Mesodermal cell (in vitro differentiated cells): ENCODE measurements at regions not wholly inside any gene's neighbourhood (a gene's known extent, or its start where the extent isn't known, plus 50 kb on each side); places are given as distances from the start of the nearest gene placed in this dataset.
"Not testable (repeated sequence)": the region's sequence is repeated elsewhere in the genome, so short reads cannot be mapped to it uniquely, and the experiment has no call there.

ENCODE experiments used
- H3K27ac ChIP-seq: 2 replicates; pipeline ENCODE4 v1.7.0; 2013; ENCODE audit warnings: mild to moderate bottlenecking, low read depth, low read length, moderate library complexity; ENCODE audit not compliant: severe bottlenecking
- H3K36me3 ChIP-seq: 2 replicates; pipeline ENCODE4 v1.7.1; 2013; ENCODE audit warnings: mild to moderate bottlenecking, low read length, moderate library complexity; ENCODE audit not compliant: control insufficient read depth, insufficient read depth
- H3K4me1 ChIP-seq: one replicate; pipeline ENCODE4 v1.7.1; 2013; ENCODE audit warnings: mild to moderate bottlenecking, low read length; ENCODE audit not compliant: insufficient read depth, control insufficient read depth, poor library complexity, severe bottlenecking
- H3K4me3 ChIP-seq: 2 replicates; pipeline ENCODE4 v1.7.0; 2013; ENCODE audit warnings: low read length, control low read depth, mild to moderate bottlenecking; ENCODE audit not compliant: insufficient read depth, poor library complexity, severe bottlenecking; ENCODE audit errors: extremely low read depth
- H3K9me3 ChIP-seq: 2 replicates; pipeline ENCODE4 v1.7.1; 2013; ENCODE audit warnings: mild to moderate bottlenecking, low read length, moderate library complexity; ENCODE audit not compliant: control insufficient read depth
- WGBS, 2 experiments: methylation state at CpG; one replicate each; pipeline ENCODE4 v1.1.5; 2013; ENCODE audit warnings: missing lambda C conversion rate in 2 of 2; ENCODE audit not compliant: insufficient coverage in 2 of 2; 5-methylcytosine and 5-hydroxymethylcytosine counted together

DNA sequence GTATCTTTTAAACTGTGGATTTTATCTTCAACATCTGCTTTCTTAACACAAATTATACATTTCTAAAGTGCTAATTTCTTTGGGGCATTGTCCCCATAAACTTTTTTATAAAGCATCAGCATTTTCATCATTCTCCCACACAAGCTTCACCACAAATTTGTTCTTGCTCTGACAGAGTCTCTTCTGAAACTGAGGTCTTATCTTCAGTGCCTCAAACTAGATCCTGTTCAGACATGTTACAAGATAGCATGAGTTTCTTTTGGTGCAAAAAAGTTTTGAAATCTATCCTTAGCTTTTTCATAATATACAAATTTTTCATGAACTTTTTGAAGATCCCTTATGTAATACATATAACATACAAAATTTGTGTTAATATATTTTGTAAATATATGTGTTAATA lies 346.6 kb downstream of the IPMK start:
- Histone ChIP-seq H3K4me1 (no peaks in the 10 kb centered on the region), H3K9me3 (no peaks in the 10 kb centered on the region), H3K27ac (no peak overlapping the region), H3K36me3 (no peaks in the 10 kb centered on the region), H3K4me3 (no peak overlapping the region)

DNA sequence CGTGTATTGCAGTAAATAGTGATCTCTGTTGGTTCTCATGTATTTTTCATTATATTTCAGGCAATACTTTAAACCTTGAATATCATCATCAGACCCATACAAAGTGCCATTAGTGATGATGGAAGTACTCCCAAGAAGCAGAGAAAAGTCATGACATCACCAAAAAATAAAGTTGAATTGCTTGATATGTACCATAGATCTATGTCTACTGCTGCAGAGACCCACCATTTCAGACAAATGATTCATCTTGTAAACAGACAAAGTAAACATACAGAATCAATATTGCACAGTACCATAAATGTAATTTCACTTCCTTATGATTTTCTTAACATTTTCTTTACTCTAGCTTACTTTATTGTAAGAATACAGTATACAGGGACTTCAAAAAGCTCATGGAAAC lies 347.8 kb downstream of the IPMK start:
- Histone ChIP-seq H3K4me3 (no peak overlapping the region), H3K36me3 (no peaks in the 10 kb centered on the region), H3K27ac (no peak overlapping the region), H3K9me3 (no peaks in the 10 kb centered on the region), H3K4me1 (no peaks in the 10 kb centered on the region)
- no CpG with 5 or more reads among the region's 1 CpG for WGBS, 2 experiments

DNA sequence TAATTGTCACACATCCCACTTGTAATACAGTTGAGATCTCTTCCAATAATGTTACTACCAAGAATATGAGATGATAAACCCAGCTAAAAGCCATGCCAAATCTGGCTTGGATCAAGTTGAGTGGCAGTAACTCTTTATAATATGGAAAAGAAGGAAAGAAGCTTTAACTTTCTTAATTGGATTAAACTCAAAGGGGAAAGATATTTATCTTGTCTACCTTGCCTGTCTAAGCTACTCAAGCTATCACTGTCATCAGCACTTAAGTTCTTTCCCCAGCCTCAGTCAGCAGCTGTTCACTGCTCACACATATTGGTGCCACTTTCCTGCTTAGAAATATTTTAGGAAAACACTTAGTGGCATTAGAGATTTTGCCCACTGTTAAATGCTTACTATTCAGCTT lies 350.7 kb downstream of the IPMK start:
- Histone ChIP-seq H3K9me3 (no peaks in the 10 kb centered on the region), H3K36me3 (no peaks in the 10 kb centered on the region), H3K4me3 (no peak overlapping the region), H3K4me1 (no peaks in the 10 kb centered on the region), H3K27ac (no peak overlapping the region)

DNA sequence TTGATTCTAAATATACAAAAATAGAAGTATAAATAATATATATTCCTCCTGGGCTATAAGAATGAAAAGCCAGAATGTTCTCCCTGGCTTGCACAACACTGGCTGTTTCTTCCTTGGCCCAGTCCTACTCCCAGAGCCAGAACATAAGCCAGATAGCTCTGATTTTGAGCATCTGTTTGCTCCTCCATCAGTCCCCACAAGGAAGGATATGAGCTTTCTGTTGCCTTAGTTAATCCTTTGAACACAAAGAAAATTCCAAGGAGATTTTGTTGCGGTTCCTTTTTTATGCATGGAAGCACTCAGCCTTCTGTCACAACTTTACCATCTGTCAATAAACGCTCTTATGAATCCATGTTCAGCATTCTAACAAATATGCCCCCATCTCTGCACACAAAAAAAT lies 361.8 kb downstream of the IPMK start:
- WGBS, 2 experiments = 100% methylated on average over 1 to 2 of the region's 2 CpGs
- no peaks in the 10 kb centered on the region for H3K4me1 ChIP-seq
- no peak overlapping the region for H3K4me3 ChIP-seq
- no peak overlapping the region for H3K27ac ChIP-seq
- H3K9me3 ChIP-seq = no peaks in the 10 kb centered on the region
- H3K36me3 ChIP-seq = no peaks in the 10 kb centered on the region

DNA sequence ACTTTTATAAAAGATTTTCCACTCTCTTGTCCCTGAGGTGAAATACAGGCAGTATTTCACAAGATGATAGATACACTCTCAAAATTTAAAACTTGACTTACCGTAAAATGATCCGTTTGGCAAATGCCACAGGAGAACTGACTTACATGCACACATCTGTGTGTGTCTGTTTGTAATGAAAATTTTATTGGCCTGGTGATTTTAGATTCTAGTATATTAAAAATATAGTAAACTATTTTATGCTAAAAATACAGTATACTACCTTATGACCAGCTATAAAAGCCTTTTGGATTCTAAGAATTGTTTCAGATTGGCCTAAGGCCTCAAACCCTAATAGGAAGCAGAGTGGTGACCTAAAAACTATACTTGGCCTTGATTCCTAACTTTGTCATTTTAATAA lies 362.7 kb downstream of the IPMK start:
- 100% methylated on average over 1 of the region's 2 CpGs; no CpG with 5 or more reads in 1 of the 2 experiments for WGBS, 2 experiments
- H3K9me3 ChIP-seq = no peaks in the 10 kb centered on the region
- H3K27ac ChIP-seq = no peak overlapping the region
- H3K36me3 ChIP-seq = no peaks in the 10 kb centered on the region
- H3K4me3 ChIP-seq = no peak overlapping the region
- H3K4me1 ChIP-seq = no peaks in the 10 kb centered on the region

DNA sequence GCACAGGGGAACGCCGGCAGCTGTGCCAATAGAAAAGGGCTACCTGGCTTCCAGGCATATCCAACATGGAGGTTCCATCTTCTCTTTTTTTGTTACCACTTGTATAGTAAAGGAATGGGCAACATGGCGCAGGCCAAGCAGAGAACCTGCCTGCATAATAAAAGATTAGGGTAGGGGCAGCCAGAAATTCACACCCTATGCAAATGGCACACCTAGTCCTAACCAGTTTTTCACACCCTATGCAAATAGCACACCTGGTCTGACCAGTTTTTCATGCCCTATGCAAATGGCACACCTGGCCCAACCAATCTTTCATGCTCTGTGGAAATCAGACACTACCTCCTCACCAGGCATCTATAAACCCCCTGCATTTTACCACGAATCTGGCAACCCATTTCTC lies 369.5 kb downstream of the IPMK start:
- no peaks in the 10 kb centered on the region for H3K4me1 ChIP-seq
- H3K36me3 ChIP-seq = no peaks in the 10 kb centered on the region
- 82 to 92% methylated on average over 3 of the region's 4 CpGs for WGBS, 2 experiments
- H3K4me3 ChIP-seq = no peak overlapping the region
- no peak overlapping the region for H3K27ac ChIP-seq
- H3K9me3 ChIP-seq = peaks cover 7% of the 10 kb centered on the region

DNA sequence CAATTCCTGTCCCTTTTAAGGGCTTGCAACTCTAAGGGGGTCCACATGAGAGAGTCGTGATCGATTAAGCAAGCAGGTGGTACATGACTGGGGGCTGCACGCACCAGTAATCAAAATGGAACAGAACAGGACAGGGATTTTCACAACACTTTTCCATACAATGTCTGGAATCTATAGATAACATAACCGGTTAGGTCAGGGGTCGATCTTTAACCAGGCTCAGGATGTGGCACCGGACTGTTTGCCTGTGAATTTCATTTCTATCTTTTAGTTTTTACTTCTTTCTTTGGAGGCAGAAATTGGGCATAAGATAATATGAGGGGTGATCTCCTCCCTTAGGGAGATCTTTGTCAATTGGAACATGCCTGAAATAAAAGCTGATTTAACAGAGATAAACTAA lies 370.1 kb downstream of the IPMK start:
- H3K27ac ChIP-seq = no peak overlapping the region
- no peaks in the 10 kb centered on the region for H3K4me1 ChIP-seq
- H3K9me3 ChIP-seq = peaks cover 7% of the 10 kb centered on the region
- WGBS, 2 experiments = 78 to 95% methylated on average over 5 to 6 of the region's 6 CpGs
- no peaks in the 10 kb centered on the region for H3K36me3 ChIP-seq
- no peak overlapping the region for H3K4me3 ChIP-seq

DNA sequence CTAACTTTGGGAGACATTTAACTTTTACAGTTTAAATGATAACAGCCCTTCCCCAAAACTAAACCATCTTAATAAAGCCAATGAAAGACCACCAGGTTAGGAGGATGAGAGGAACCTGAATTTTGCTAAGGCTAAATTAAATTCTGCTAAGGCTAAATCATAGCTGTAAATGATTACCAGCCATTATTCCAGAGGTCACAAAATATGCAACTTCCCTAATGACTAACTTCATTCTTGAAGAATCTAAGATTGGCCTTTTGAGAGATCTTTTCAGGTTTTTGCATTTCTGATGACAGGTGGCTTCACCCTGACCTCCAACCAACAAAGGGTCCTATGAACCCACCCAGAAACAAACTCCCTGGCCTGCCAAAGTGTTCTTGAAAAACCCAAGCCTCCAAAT lies 373.3 kb downstream of the IPMK start:
- Histone ChIP-seq H3K4me3 (no peak overlapping the region), H3K36me3 (no peaks in the 10 kb centered on the region), H3K4me1 (no peaks in the 10 kb centered on the region), H3K9me3 (peaks cover 10% of the 10 kb centered on the region), H3K27ac (no peak overlapping the region)

DNA sequence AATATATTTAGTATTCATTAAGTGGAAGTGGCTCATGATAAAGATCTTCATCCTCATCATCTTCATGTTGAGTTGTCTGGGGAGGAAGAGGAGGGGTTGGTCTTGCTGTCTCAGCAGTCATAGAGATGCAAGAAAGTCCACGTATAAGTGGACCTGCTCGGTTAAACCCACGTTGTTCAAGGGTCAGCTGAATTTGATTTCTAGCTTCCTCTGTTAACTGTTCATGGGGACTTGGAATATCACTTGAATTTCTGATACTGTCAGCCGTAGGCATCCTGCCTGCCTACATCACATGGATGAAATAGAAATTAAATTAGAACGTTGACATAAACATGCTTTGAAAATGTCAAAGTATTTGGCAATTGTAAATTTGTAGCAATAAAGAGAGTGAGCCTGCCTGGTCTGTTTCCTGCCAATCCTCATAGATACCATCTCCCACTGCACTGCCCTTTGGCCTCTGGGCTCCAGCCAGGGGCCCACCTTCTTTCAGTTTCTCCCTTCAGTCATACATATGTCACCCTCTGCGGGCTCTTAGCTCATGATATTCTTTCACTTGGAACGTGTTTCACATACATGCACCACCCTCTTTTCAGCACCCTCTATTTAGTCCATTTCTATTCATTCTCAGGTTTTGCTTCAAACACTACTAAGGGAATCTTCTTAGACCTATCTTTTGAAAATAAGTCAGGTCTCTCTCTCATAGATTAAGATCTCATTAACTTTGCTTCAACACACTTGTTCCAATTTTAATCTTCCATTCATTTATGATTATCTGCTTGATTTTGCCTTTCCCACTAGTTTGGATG lies 376.3 kb downstream of the IPMK start:
- peaks cover 10% of the 10 kb centered on the region for H3K9me3 ChIP-seq
- H3K27ac ChIP-seq = no peak overlapping the region
- no peak overlapping the region for H3K4me3 ChIP-seq
- H3K36me3 ChIP-seq = no peaks in the 10 kb centered on the region
- no peaks in the 10 kb centered on the region for H3K4me1 ChIP-seq
- WGBS, 2 experiments = 86 to 87% methylated on average over 5 to 7 of the region's 7 CpGs

DNA sequence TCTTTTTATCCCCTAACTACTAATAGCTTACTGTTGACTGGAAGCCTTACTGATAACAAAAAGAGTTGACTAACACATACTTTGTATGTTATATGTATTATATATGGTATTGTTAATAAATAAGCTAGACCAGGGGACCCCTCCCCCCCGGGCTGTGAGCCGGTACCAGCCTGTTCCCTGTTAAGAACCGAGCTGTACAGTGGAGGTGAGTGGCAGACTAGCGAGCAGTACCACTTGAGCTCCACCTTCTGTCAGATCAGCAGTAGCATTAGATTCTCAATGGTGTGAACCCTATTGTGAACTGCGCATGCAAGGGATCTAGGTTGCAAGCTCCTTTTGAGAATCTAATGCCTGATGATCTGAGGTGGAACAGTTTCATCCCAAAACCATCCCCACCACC lies 377.0 kb downstream of the IPMK start:
- Histone ChIP-seq H3K4me1 (no peaks in the 10 kb centered on the region), H3K9me3 (peaks cover 10% of the 10 kb centered on the region)
- WGBS, 2 experiments = 79 to 89% methylated on average over 5 of the region's 5 CpGs

DNA sequence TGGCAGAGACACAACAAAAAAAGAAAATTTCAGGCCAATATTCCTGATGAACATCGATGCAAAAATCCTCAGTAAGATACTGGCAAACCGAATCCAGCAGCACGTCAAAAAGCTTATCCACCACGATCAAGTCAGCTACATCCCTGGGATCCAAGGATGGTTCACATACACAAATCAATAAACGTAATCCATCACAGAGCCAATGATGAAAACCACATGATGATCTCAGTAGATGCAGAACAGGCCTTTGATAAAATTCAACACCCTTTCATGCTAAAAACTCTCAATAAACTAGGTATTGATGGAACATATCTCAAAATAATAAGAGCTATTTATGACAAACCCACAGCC lies 382.1 kb downstream of the IPMK start:
- not testable (repeated sequence) for H3K27ac ChIP-seq, H3K9me3 ChIP-seq, H3K4me1 ChIP-seq, H3K36me3 ChIP-seq, H3K4me3 ChIP-seq
- WGBS, 2 experiments = 90 to 93% methylated on average over 3 to 5 of the region's 5 CpGs

More for the DNA sequence above, 377.0 kb downstream of the IPMK start:
- no peak overlapping the region for H3K27ac ChIP-seq
- no peaks in the 10 kb centered on the region for H3K36me3 ChIP-seq
- H3K4me3 ChIP-seq = no peak overlapping the region
